Stomach (tissue), 8 donors: ENCODE measurements at regions not wholly inside any gene's neighbourhood (a gene's known extent, or its start where the extent isn't known, plus 50 kb on each side); places are given as distances from the start of the nearest gene placed in this dataset.
"Not testable (repeated sequence)": the region's sequence is repeated elsewhere in the genome, so short reads cannot be mapped to it uniquely, and the experiment has no call there.

Experiments
- DNase-seq, 2 donors: peaks; one replicate each; pipeline versions ENCODE4 v3.0.0 to v3.0.0-alpha.2; 2013 to 2019
- H3K27ac ChIP-seq, 5 donors: fragments of 200-600 bp in 4 of 5; sonication (generic) in 4 of 5; one replicate each; pipeline ENCODE4 v1.5.1; 2013 to 2019; ENCODE audit warnings: mild to moderate bottlenecking in 1 of 5, moderate library complexity in 1 of 5
- H3K27me3 ChIP-seq, 3 donors: fragments of 200-600 bp; sonication (generic); one replicate each; pipeline ENCODE4 v1.5.1; 2017 to 2019; ENCODE audit warnings: mixed run types in 1 of 3
- H3K36me3 ChIP-seq, 4 donors: fragments of 200-600 bp; sonication (generic); 1 replicate in 3 of 4; 2 replicates in 1 of 4; pipeline ENCODE4 v1.5.1; 2016 to 2019
- H3K4me1 ChIP-seq, 4 donors: fragments of 200-600 bp; sonication (generic); one replicate each; pipeline ENCODE4 v1.5.1; 2016 to 2019
- H3K4me3 ChIP-seq, 4 donors: fragments of 200-600 bp; sonication (generic) in 3 of 4; one replicate each; pipeline ENCODE4 v1.5.1; 2016 to 2019; ENCODE audit warnings: mild to moderate bottlenecking in 1 of 4
- H3K9me3 ChIP-seq, 4 donors: fragments of 200-600 bp; sonication (generic); one replicate each; pipeline ENCODE4 v1.5.1; 2016 to 2019
- EP300 ChIP-seq: sonication (generic); formaldehyde crosslinking; IDR thresholded peaks from one replicate; pipeline ENCODE4 v1.6.1; 2017; ENCODE audit warnings: antibody characterized with exemption
- POLR2A ChIP-seq, 4 donors: fragments of 450-650 bp; IDR thresholded peaks; one replicate each; pipeline ENCODE4 v1.6.1; 2016; ENCODE audit warnings: antibody characterized with exemption in 4 of 4, control low read depth in 2 of 4, mild to moderate bottlenecking in 1 of 4, moderate library complexity in 1 of 4
- POLR2AphosphoS5 ChIP-seq, 3 donors: sonication (generic); formaldehyde crosslinking; IDR thresholded peaks; one replicate each; pipeline ENCODE4 v1.6.1; 2016; ENCODE audit warnings: antibody characterized with exemption in 3 of 3
- WGBS, 5 donors: extraction: QIAGEN DNeasy Blood & Tissue Kit in 3 of 5; methylation state at CpG; one replicate each; pipeline versions ENCODE4 v1.1.5 to v1.1.7; 2013 to 2018; 5-methylcytosine and 5-hydroxymethylcytosine counted together
- intact Hi-C: fragments of 100-400 bp; cut with DNase I; formaldehyde crosslinking; loops from one replicate; pipeline ENCODE4 v1.15.1; 2023; ENCODE audit warnings: low total_unique reads
- TF ChIP-seq, protein P1 (sequence below), 7 experiments: fragments of 450-650 bp in 4 of 7; fragments of 200-600 bp in 3 of 7; sonication (generic) in 3 of 7; IDR thresholded peaks; one replicate each; pipeline ENCODE4 v1.5.1; 2016 to 2019; ENCODE audit warnings: antibody characterized with exemption in 7 of 7, control low read depth in 2 of 7, mild to moderate bottlenecking in 1 of 7
- donor health status: healthy with polysubstance abuse.
- donor health status: Bipolar disorder and iron deficiency.
- donor health status: healthy.

DNA sequence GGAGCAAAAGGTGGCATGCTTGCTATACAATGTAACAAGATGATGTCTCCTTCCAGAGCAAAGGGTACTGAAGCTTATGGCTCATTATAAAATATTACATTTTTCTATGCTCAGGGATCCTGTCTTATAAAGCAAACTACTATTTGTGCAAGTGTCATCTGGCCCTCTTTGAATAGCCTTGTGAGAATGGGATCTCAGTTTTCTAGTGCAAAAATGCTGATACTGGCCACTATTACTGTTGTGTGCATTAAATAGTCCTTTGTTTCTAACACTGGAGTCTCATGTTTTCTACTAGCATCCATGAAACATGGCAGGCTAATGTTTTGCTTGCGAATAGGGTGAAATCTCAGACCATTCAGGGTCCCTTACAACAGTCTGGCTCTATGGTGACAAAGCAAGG is 823.0 kb downstream of the REEP3 start:
- TF ChIP-seq EP300 = no peak
- TF ChIP-seq POLR2A (IDR thresholded peaks at IDR 0.05) = no peak
- intact Hi-C loops = no loop called here
- Histone ChIP-seq H3K36me3 (no peaks in the 10 kb centered on the region), H3K9me3 (no peaks in the 10 kb centered on the region), H3K4me3 (no peak overlapping the region), H3K27ac (no peak overlapping the region), H3K27me3 (no peaks in the 10 kb centered on the region), H3K4me1 (no peaks in the 10 kb centered on the region)
- DNase-seq = no peak
- 85 to 92% (median 87%) methylated on average over 1 of the region's 1 CpG for WGBS, 5 donors

DNA sequence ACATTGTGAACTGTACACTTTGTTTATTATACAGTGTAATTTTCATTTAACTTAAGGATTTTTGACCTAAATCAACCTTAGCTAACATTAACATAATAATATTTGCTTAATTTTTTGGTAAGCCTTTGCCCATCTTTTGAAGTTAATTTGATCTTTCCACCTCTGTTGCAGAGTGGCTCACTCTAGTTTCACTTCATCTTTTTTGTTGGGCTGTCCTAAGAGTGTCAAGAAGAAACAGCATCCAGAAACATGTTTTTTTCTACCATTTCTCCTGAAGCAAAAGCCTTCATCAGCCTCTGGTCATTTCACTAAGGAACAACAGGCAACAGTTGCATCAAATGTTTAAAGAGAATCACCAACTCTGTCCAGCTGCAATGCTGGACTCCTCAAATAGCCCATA is 824.7 kb downstream of the REEP3 start:
- intact Hi-C loops = no loop called here
- Histone ChIP-seq H3K4me3 (no peak overlapping the region), H3K9me3 (no peaks in the 10 kb centered on the region), H3K27me3 (no peaks in the 10 kb centered on the region), H3K27ac (no peak overlapping the region), H3K4me1 (no peaks in the 10 kb centered on the region), H3K36me3 (no peaks in the 10 kb centered on the region)
- TF ChIP-seq EP300 (no peak), POLR2AphosphoS5 (IDR thresholded peaks at IDR 0.05) (no peak), POLR2A (IDR thresholded peaks at IDR 0.05) (no peak)
- TF ChIP-seq, protein P1, sequence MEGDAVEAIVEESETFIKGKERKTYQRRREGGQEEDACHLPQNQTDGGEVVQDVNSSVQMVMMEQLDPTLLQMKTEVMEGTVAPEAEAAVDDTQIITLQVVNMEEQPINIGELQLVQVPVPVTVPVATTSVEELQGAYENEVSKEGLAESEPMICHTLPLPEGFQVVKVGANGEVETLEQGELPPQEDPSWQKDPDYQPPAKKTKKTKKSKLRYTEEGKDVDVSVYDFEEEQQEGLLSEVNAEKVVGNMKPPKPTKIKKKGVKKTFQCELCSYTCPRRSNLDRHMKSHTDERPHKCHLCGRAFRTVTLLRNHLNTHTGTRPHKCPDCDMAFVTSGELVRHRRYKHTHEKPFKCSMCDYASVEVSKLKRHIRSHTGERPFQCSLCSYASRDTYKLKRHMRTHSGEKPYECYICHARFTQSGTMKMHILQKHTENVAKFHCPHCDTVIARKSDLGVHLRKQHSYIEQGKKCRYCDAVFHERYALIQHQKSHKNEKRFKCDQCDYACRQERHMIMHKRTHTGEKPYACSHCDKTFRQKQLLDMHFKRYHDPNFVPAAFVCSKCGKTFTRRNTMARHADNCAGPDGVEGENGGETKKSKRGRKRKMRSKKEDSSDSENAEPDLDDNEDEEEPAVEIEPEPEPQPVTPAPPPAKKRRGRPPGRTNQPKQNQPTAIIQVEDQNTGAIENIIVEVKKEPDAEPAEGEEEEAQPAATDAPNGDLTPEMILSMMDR (IDR thresholded peaks at IDR 0.05) = no peak
- DNase-seq = no peak

DNA sequence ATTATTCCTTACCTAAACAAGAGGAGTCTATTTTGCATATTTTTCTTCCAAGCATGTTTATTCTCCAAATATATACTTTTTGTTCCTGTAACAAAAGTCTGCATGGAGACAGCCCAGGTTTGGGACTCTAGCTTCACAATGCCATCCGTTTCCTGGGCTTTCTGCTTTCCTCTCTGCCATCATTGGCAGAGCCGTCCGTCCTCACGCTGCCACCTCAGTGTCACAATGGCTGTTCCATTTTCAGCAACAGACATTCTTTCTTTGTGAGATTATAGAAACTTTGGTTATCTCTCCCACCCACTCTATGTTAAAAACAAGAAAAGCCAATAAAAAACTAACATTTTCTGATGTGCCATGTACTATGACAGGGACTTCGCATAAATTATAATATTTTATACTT is 825.2 kb downstream of the REEP3 start:
- Histone ChIP-seq H3K36me3 (no peaks in the 10 kb centered on the region), H3K4me1 (no peaks in the 10 kb centered on the region), H3K4me3 (no peak overlapping the region), H3K27me3 (no peaks in the 10 kb centered on the region), H3K9me3 (no peaks in the 10 kb centered on the region), H3K27ac (no peak overlapping the region)
- no peak for DNase-seq
- intact Hi-C loops = no loop called here
- TF ChIP-seq POLR2A (IDR thresholded peaks at IDR 0.05) (no peak), EP300 (no peak)
- TF ChIP-seq, protein P1 (IDR thresholded peaks at IDR 0.05) = no peak
- 80 to 87% (median 85%) methylated on average over 5 of the region's 5 CpGs for WGBS, 5 donors

DNA sequence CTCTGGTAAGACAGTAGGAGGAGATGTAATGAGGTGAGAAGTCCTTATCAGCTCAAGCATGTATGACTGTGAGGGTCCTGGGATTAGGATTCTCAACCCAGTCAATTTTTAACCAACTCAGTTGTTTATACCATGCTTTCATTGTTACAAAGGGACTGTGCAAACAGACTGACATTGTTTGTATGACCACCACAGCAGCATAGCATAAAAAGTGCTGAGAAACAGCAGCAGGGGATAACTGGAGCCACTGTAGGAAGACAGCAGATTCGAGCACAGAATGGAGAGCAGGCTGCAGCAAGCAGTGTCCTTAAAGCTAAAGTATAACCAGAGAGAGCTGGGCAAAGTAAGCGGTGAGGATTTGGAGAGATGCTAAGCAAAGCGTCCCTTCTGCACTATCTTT is 829.5 kb downstream of the REEP3 start:
- Histone ChIP-seq H3K27ac (no peak overlapping the region), H3K4me3 (no peak overlapping the region), H3K36me3 (no peaks in the 10 kb centered on the region), H3K27me3 (no peaks in the 10 kb centered on the region), H3K9me3 (no peaks in the 10 kb centered on the region), H3K4me1 (no peaks in the 10 kb centered on the region)
- WGBS, 5 donors = 26 to 57% (median 37%) methylated on average over 3 of the region's 3 CpGs
- TF ChIP-seq POLR2A (IDR thresholded peaks at IDR 0.05) (no peak), EP300 (no peak), POLR2AphosphoS5 (IDR thresholded peaks at IDR 0.05) (no peak)
- TF ChIP-seq, protein P1 (IDR thresholded peaks at IDR 0.05) = no peak
- no peak for DNase-seq
- intact Hi-C loops = no loop called here

DNA sequence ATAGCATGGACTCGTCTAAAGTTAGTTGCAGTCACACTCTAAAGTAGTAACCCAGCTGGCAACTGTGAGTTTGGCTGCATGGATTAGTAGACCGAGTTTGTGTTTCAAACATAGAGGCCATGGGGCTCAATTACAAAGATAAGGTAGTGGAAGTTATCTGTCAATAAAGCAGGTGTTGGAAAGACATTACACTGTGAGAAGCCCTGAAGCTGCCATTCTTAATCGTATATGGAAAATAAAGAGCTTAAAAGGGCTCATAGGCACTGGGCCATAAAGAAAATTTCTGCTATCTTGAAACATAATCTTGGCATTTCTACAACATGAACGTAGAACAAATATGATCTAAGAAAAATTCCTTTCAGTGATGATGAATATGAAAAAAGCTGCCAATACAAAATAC is 837.7 kb downstream of the REEP3 start:
- H3K4me3 ChIP-seq = no peak overlapping the region
- intact Hi-C loops = no loop called here
- 27 to 37% (median 33%) methylated on average over 4 of the region's 4 CpGs for WGBS, 5 donors
- H3K36me3 ChIP-seq = no peaks in the 10 kb centered on the region
- H3K4me1 ChIP-seq = no peaks in the 10 kb centered on the region
- no peaks in the 10 kb centered on the region for H3K27me3 ChIP-seq
- DNase-seq = no peak
- peaks cover 0 to 11% (median 8%) of the 10 kb centered on the region in 4 donors for H3K9me3 ChIP-seq
- no peak overlapping the region for H3K27ac ChIP-seq
- no peak for TF ChIP-seq POLR2AphosphoS5 (IDR thresholded peaks at IDR 0.05)
- TF ChIP-seq, protein P1 (IDR thresholded peaks at IDR 0.05) = no peak
- TF ChIP-seq POLR2A (IDR thresholded peaks at IDR 0.05) = no peak
- no peak for TF ChIP-seq EP300

DNA sequence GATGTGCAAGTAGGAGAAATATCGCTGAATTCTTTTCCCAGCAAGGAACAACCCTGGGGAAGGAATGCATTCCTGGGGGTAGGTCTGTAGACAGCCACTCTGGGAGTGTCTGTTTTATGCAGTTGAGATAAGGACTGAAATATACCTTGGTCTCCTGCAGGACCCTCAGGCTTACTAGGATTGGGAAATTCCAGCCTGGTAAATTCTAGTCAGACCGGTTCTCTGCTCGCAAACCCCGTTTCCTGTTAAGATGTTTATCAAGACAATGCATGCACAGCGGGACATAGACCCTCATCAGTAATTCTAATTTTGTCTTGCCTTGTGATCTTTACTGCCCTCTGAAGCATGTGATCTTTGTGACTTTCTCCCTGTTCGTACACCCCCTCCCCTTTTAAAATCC is 839.0 kb downstream of the REEP3 start:
- WGBS, 5 donors = 83 to 90% (median 87%) methylated on average over 6 of the region's 6 CpGs
- H3K4me1 ChIP-seq, H3K27me3 ChIP-seq, H3K4me3 ChIP-seq, DNase-seq, H3K27ac ChIP-seq, intact Hi-C loops, H3K36me3 ChIP-seq: not testable (repeated sequence)
- H3K9me3 ChIP-seq = peaks cover 0 to 11% (median 8%) of the 10 kb centered on the region in 4 donors
